Neural progenitor cell (in vitro differentiated cells): ENCODE measurements at regions not wholly inside any gene's neighbourhood (a gene's known extent, or its start where the extent isn't known, plus 50 kb on each side); places are given as distances from the start of the nearest gene placed in this dataset.

Source experiments
- DNase-seq: peaks from one replicate; pipeline ENCODE4 v3.0.0-alpha.2; 2016; ENCODE audit warnings: low spot score
- H2AFZ ChIP-seq: fragments of 200-600 bp; sonication (generic); replicated peaks from 2 replicates; pipeline ENCODE4 v1.6.1; 2016; ENCODE audit warnings: antibody characterized with exemption
- H3F3A ChIP-seq: fragments of 200-600 bp; sonication (generic); 2 replicates; pipeline ENCODE4 v1.6.1; 2016; ENCODE audit warnings: antibody characterized with exemption, low read depth
- H3K27ac ChIP-seq: fragments of 200-600 bp; sonication (generic); 2 replicates; pipeline ENCODE4 v1.5.1; 2016; ENCODE audit warnings: mild to moderate bottlenecking
- H3K27me3 ChIP-seq: fragments of 200-600 bp; sonication (generic); 2 replicates; pipeline ENCODE4 v1.6.1; 2016; ENCODE audit warnings: mild to moderate bottlenecking, moderate library complexity
- H3K36me3 ChIP-seq: fragments of 200-600 bp; sonication (generic); 2 replicates; pipeline ENCODE4 v1.5.1; 2016
- H3K4me1 ChIP-seq: fragments of 200-600 bp; sonication (generic); 2 replicates; pipeline ENCODE4 v1.6.1; 2016; ENCODE audit warnings: mixed run types
- H3K4me2 ChIP-seq: fragments of 200-600 bp; sonication (generic); 2 replicates; pipeline ENCODE4 v1.6.1; 2016
- H3K4me3 ChIP-seq: fragments of 200-600 bp; sonication (generic); 2 replicates; pipeline ENCODE4 v1.5.1; 2016
- H3K79me2 ChIP-seq: fragments of 200-600 bp; sonication (generic); 2 replicates; pipeline ENCODE4 v1.6.1; 2016; ENCODE audit warnings: low read depth
- H3K9ac ChIP-seq: fragments of 200-600 bp; sonication (generic); 2 replicates; pipeline ENCODE4 v1.6.1; 2016
- H3K9me3 ChIP-seq: fragments of 200-600 bp; sonication (generic); 2 replicates; pipeline ENCODE4 v1.5.1; 2016; ENCODE audit warnings: low read depth
- H4K20me1 ChIP-seq: fragments of 200-600 bp; sonication (generic); 2 replicates; pipeline ENCODE4 v1.6.1; 2016; ENCODE audit warnings: low read depth
- H3K27ac Mint-ChIP-seq: 3 replicates; pipeline ENCODE4 v1.8.0; 2021; ENCODE audit warnings: mixed read lengths
- H3K27me3 Mint-ChIP-seq: 2 replicates; pipeline ENCODE4 v1.8.0; 2022; ENCODE audit warnings: low read depth, mild to moderate bottlenecking, inconsistent platforms, moderate library complexity, mixed read lengths; ENCODE audit not compliant: insufficient read depth
- H3K36me3 Mint-ChIP-seq: 3 replicates; pipeline ENCODE4 v1.8.0; 2021; ENCODE audit warnings: mixed read lengths
- H3K4me1 Mint-ChIP-seq: 3 replicates; pipeline ENCODE4 v1.8.0; 2021; ENCODE audit warnings: mixed read lengths
- H3K4me3 Mint-ChIP-seq: 3 replicates; pipeline ENCODE4 v1.8.0; 2021; ENCODE audit warnings: mild to moderate bottlenecking, moderate library complexity, mixed read lengths
- H3K9me3 Mint-ChIP-seq: 3 replicates; pipeline ENCODE4 v1.8.0; 2020; ENCODE audit warnings: mixed read lengths
- EZH2 ChIP-seq: fragments of 200-600 bp; sonication (generic); IDR thresholded peaks from 2 replicates; pipeline ENCODE4 v1.6.1; 2017; ENCODE audit warnings: antibody characterized with exemption, mild to moderate bottlenecking, moderate library complexity
- EZH2phosphoT487 ChIP-seq: fragments of 200-600 bp; sonication (generic); IDR thresholded peaks from 2 replicates; pipeline ENCODE4 v1.6.1; 2017; ENCODE audit warnings: antibody characterized with exemption
- TF ChIP-seq, protein P1 (sequence below): fragments of 200-600 bp; sonication (generic); IDR thresholded peaks from 2 replicates; pipeline ENCODE4 v1.5.1; 2017; ENCODE audit warnings: antibody characterized with exemption, mild to moderate bottlenecking

DNA sequence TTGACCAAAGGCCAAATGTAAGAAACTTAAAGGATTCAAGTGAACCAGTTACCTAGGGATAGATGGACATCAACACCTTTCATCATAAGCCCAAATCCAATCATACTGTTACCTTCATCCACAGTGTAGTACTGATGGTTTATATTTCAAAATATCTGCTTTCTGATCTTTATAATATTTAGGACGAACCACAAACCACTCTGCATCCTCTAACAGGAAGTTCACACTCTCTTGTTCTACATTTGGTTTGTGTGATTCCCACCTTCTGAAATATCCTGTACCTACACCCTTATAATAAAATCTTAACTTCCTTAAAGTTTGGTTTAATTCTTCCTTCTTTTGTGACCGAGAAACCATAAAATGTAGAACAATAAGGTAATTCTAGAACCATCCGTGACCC is 535.7 kb upstream of the CHAC2 start:
- no peak for TF ChIP-seq EZH2phosphoT487
- TF ChIP-seq, protein P1, sequence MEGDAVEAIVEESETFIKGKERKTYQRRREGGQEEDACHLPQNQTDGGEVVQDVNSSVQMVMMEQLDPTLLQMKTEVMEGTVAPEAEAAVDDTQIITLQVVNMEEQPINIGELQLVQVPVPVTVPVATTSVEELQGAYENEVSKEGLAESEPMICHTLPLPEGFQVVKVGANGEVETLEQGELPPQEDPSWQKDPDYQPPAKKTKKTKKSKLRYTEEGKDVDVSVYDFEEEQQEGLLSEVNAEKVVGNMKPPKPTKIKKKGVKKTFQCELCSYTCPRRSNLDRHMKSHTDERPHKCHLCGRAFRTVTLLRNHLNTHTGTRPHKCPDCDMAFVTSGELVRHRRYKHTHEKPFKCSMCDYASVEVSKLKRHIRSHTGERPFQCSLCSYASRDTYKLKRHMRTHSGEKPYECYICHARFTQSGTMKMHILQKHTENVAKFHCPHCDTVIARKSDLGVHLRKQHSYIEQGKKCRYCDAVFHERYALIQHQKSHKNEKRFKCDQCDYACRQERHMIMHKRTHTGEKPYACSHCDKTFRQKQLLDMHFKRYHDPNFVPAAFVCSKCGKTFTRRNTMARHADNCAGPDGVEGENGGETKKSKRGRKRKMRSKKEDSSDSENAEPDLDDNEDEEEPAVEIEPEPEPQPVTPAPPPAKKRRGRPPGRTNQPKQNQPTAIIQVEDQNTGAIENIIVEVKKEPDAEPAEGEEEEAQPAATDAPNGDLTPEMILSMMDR: no peak
- no peak for TF ChIP-seq EZH2
- no peaks in the 10 kb centered on the region for H3K9me3 ChIP-seq
- H3K9ac ChIP-seq: no peak overlapping the region

DNA sequence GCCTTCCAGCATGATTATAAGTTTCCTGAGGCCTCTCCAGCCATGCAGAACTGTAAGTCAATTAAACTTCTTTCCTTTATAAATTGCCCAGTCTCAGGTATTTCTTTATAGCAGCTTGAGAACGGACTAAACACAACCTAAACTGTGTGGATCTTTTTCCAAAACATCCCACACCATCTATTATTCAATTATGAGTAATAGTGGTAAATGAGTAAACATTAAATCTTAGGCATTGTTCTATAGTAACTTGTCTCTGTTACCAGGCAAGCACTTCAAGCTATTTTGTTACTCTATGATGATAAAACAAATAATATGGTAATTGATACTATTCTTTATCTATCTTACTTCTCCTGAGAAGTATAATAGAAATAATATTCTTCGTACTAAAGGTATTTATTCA is 536.9 kb upstream of the CHAC2 start:
- Mint-ChIP-seq H3K4me1 (peaks cover 15% of the 10 kb centered on the region), H3K27ac (no peak overlapping the region), H3K9me3 (no peaks in the 10 kb centered on the region), H3K36me3 (no peaks in the 10 kb centered on the region), H3K27me3 (peaks cover 6% of the 10 kb centered on the region), H3K4me3 (no peak overlapping the region)
- Histone ChIP-seq H2AFZ (no peak overlapping the region), H3K9me3 (no peaks in the 10 kb centered on the region), H3K9ac (no peak overlapping the region), H3K27me3 (no peaks in the 10 kb centered on the region), H3K36me3 (no peaks in the 10 kb centered on the region), H3K4me3 (no peak overlapping the region), H3K27ac (no peak overlapping the region), H3K4me1 (peaks cover 13% of the 10 kb centered on the region), H3K4me2 (no peak overlapping the region), H4K20me1 (no peaks in the 10 kb centered on the region), H3K79me2 (no peaks in the 10 kb centered on the region), H3F3A (no peaks in the 10 kb centered on the region)
- no peak for DNase-seq
- TF ChIP-seq EZH2phosphoT487 (no peak), EZH2 (no peak)
- TF ChIP-seq, protein P1: no peak

More for the DNA sequence above, 535.7 kb upstream of the CHAC2 start:
- Histone ChIP-seq H3K36me3 (no peaks in the 10 kb centered on the region), H4K20me1 (no peaks in the 10 kb centered on the region), H3K4me3 (no peak overlapping the region), H2AFZ (no peak overlapping the region), H3K27me3 (no peaks in the 10 kb centered on the region), H3K4me2 (no peak overlapping the region), H3F3A (no peaks in the 10 kb centered on the region), H3K79me2 (no peaks in the 10 kb centered on the region), H3K4me1 (peaks cover 13% of the 10 kb centered on the region), H3K27ac (no peak overlapping the region)
- Mint-ChIP-seq H3K27ac (no peak overlapping the region), H3K4me1 (peaks cover 18% of the 10 kb centered on the region), H3K4me3 (no peak overlapping the region), H3K9me3 (no peaks in the 10 kb centered on the region), H3K36me3 (no peaks in the 10 kb centered on the region), H3K27me3 (peaks cover 6% of the 10 kb centered on the region)
- no peak for DNase-seq

DNA sequence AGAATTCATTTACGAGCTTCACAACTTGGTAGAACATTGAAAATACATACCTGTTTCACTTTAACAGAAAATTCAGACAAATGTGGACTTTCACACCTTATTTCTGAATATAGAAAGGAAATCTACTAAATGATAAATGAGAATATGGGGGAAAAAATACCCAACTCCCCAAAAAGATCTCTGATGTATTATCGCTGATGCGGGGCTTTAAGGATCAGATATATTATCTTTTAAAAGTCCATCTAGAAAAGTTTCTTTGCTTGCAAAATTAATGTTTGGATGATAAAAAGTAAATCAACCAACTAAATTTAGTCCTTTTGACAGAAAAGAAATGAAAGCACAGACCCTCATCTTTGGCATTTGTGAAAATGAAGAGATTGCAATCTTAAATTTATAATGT is 540.1 kb upstream of the CHAC2 start:
- peaks cover 5% of the 10 kb centered on the region for H3K27me3 Mint-ChIP-seq
- Histone ChIP-seq H3K27ac (no peak overlapping the region), H3K4me1 (no peaks in the 10 kb centered on the region), H3K79me2 (no peaks in the 10 kb centered on the region), H3K36me3 (no peaks in the 10 kb centered on the region), H3K4me3 (no peak overlapping the region), H3K4me2 (no peak overlapping the region), H4K20me1 (no peaks in the 10 kb centered on the region), H3K9me3 (no peaks in the 10 kb centered on the region), H3K27me3 (no peaks in the 10 kb centered on the region), H3K9ac (no peak overlapping the region), H3F3A (no peaks in the 10 kb centered on the region), H2AFZ (no peak overlapping the region)
- no peak overlapping the region for H3K4me3 Mint-ChIP-seq
- H3K4me1 Mint-ChIP-seq: no peaks in the 10 kb centered on the region
- no peaks in the 10 kb centered on the region for H3K9me3 Mint-ChIP-seq
- no peak overlapping the region for H3K27ac Mint-ChIP-seq
- H3K36me3 Mint-ChIP-seq: no peaks in the 10 kb centered on the region
- TF ChIP-seq, protein P1: no peak
- TF ChIP-seq EZH2: no peak
- no peak for TF ChIP-seq EZH2phosphoT487
- no peak for DNase-seq
